ENCODE measurements at regions not wholly inside any gene's neighbourhood (a gene's known extent, or its start where the extent isn't known, plus 50 kb on each side); places are given as distances from the start of the nearest gene placed in this dataset.

DNA sequence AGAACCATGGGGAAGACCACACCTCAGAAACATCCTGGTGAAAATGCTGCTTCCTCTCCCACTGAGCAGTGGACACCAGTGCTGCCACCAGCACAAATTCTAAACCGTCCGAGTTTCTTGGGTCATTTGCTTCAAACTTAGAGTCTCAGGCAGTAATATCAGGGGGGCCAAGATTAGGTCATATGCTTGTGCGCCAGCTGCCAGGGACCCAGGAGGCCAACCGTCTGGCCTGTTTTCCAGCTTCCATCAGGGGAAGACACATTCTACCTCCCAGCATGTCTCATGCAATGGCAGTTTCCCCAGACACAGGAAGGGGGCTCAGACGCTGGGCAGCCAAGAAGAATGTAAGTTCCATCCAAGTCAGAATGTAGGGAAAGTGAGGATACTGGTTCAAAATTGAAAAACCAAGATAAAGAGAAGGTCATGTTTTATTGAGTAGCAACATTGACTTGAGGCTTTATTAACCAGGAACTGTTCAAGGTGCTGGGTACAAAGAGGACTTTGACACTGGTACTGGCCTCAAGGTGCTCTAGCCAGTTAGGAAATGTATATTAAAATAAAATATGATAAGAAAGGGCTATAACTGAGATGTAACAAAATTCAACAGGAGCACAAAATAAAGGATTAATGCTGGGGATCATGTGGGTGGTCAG, 59.7 kb upstream of the EED start:
- ChIA-PET POLR2A (no interaction called here), CTCF (no interaction called here)
- DNase-seq, result no peak
- TF ChIP-seq FOSL2 (IDR thresholded peaks at IDR 0.05; ENCODE audit: borderline replicate concordance, low read depth) (no peak), MEF2A (IDR thresholded peaks at IDR 0.05; ENCODE audit: borderline replicate concordance, low read depth) (no peak), CHD2 (IDR thresholded peaks at IDR 0.05; ENCODE audit: low read length, partially characterized antibody) (no peak), RCOR1 (IDR thresholded peaks at IDR 0.05; ENCODE audit: low read length) (no peak), FOXM1 (IDR thresholded peaks at IDR 0.05; ENCODE audit: low read depth) (no peak)
- TF ChIP-seq, protein P1, sequence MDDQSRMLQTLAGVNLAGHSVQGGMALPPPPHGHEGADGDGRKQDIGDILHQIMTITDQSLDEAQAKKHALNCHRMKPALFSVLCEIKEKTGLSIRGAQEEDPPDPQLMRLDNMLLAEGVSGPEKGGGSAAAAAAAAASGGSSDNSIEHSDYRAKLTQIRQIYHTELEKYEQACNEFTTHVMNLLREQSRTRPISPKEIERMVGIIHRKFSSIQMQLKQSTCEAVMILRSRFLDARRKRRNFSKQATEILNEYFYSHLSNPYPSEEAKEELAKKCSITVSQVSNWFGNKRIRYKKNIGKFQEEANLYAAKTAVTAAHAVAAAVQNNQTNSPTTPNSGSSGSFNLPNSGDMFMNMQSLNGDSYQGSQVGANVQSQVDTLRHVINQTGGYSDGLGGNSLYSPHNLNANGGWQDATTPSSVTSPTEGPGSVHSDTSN (IDR thresholded peaks at IDR 0.05), result no peak
- Histone ChIP-seq H3K9ac (no peak overlapping the region), H3K4me1 (ENCODE audit: control insufficient read depth in 1 of 2, insufficient read depth in 2 of 2, low read depth in 1 of 2, low read length in 1 of 2) (no peaks in the 10 kb centered on the region; a peak in 1 of 4 replicates), H3K36me3 (replicated peaks in 1 of 2; ENCODE audit: control insufficient read depth in 1 of 2, insufficient read depth in 2 of 2, low read length in 1 of 2) (no peaks in the 10 kb centered on the region), H3K9me3 (no peaks in the 10 kb centered on the region), H3K4me3 (ENCODE audit: low read depth in 2 of 2, low read length in 1 of 2) (no peak overlapping the region), H3K4me2 (no peak overlapping the region), H3F3A (replicated peaks; ENCODE audit: insufficient read depth) (no peaks in the 10 kb centered on the region), H3K9me2 (no peaks in the 10 kb centered on the region), H3K27ac (ENCODE audit: low read depth in 2 of 2, low read length in 1 of 2) (no peak overlapping the region), H2AFZ (ENCODE audit: low read depth) (no peak overlapping the region), H3K27me3 (ENCODE audit: insufficient read depth) (no peaks in the 10 kb centered on the region), H3K79me2 (ENCODE audit: insufficient read depth) (no peaks in the 10 kb centered on the region), H4K20me1 (ENCODE audit: insufficient read depth) (no peaks in the 10 kb centered on the region)
- 93% methylated on average over 5 of the region's 5 CpGs for WGBS (ENCODE audit: low lambda C conversion rate)

DNA sequence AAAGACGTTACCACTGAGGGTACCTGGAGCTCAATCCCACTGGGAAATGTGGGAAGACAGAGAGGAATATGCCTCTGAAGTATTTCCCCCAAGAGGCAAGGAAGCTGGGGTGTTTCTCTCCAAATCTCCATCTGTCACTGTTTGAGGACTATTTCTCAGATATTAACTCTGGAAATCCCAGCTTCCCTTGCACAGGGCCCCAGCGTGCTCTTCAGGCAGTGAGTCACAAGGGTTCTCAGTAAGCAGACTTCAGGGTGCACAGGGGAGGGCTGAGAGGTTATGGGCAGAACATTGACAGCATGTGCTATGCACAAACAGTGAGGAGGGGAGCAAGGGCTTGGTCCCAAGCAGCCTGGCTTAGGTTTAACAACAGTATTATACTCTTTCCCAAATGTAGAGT, 60.9 kb upstream of the EED start:
- Histone ChIP-seq H3K4me1 (ENCODE audit: control insufficient read depth in 1 of 2, insufficient read depth in 2 of 2, low read depth in 1 of 2, low read length in 1 of 2) (no peaks in the 10 kb centered on the region; a peak in 1 of 4 replicates), H3K4me3 (ENCODE audit: low read depth in 2 of 2, low read length in 1 of 2) (no peak overlapping the region), H2AFZ (ENCODE audit: low read depth) (no peak overlapping the region), H3K4me2 (no peak overlapping the region), H3K27me3 (ENCODE audit: insufficient read depth) (no peaks in the 10 kb centered on the region), H3K79me2 (ENCODE audit: insufficient read depth) (no peaks in the 10 kb centered on the region), H4K20me1 (ENCODE audit: insufficient read depth) (no peaks in the 10 kb centered on the region), H3K9me3 (no peaks in the 10 kb centered on the region), H3K27ac (ENCODE audit: low read depth in 2 of 2, low read length in 1 of 2) (no peak overlapping the region), H3K9ac (no peak overlapping the region), H3K9me2 (no peaks in the 10 kb centered on the region), H3F3A (replicated peaks; ENCODE audit: insufficient read depth) (no peaks in the 10 kb centered on the region), H3K36me3 (replicated peaks in 1 of 2; ENCODE audit: control insufficient read depth in 1 of 2, insufficient read depth in 2 of 2, low read length in 1 of 2) (no peaks in the 10 kb centered on the region)
- 88% methylated on average over 2 of the region's 2 CpGs for WGBS (ENCODE audit: low lambda C conversion rate)
- ChIA-PET CTCF (interaction anchor here (0.5 to 1.2 kb wide), 2 partner anchors 10 to 45 kb away, joined by 3 to 8 read pairs; no protein-coding TSS in a partner anchor), POLR2A (no interaction called here)
- DNase-seq, result no peak
- TF ChIP-seq MXI1 (IDR thresholded peaks at IDR 0.05; ENCODE audit: low read depth, low read length) (no peak), FOSL2 (IDR thresholded peaks at IDR 0.05; ENCODE audit: borderline replicate concordance, low read depth) (peak; percentile 41), SIN3A (IDR thresholded peaks at IDR 0.05; ENCODE audit: borderline replicate concordance, low read depth, low read length) (no peak)
- TF ChIP-seq, protein P2, sequence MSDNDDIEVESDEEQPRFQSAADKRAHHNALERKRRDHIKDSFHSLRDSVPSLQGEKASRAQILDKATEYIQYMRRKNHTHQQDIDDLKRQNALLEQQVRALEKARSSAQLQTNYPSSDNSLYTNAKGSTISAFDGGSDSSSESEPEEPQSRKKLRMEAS (IDR thresholded peaks at IDR 0.05; ENCODE audit: low read depth), result 0 out of 2 replicates have a peak, but pooled peaks have one; percentile 33

DNA sequence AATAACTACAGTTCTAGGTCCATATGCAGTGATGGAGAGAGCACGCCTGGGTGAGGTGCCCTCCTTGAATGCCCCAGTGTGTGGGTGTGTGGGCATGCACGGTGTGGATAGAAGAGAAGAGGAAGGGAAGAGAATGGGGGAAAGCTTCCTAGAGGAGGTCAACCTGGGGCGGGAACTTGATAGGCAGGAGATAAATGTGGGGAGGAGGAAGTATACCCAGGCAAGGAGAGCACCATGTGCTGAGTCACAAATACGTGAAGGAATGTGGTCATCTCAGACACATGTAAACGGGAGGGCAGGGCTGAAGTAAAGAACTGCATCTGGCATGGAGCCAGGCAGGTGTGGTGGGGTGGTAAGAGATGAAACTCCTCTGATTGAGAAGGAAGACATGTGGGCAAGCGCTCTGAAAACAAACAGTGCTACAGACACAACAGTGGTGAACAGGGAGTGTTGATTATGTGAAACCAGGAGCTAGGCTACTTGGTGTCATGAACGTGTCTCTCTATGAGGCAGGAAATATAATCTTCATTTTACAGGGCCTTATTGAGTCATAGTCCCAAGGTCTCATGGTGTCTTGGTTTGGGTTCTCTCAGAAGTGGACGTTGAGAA, 61.5 kb upstream of the EED start:
- no peaks in the 10 kb centered on the region for H3K27me3 ChIP-seq (ENCODE audit: insufficient read depth)
- no peak overlapping the region for H3K4me2 ChIP-seq
- CTCF ChIA-PET, result interaction anchor here (0.5 to 1.2 kb wide), 2 partner anchors 10 to 45 kb away, joined by 3 to 8 read pairs; no protein-coding TSS in a partner anchor
- H3F3A ChIP-seq (replicated peaks; ENCODE audit: insufficient read depth), result no peaks in the 10 kb centered on the region
- WGBS (ENCODE audit: low lambda C conversion rate), result 70% methylated on average over 8 of the region's 8 CpGs
- peak; percentile 36; the same call in 1 of the 2 replicates for TF ChIP-seq NFIC (IDR thresholded peaks at IDR 0.05; ENCODE audit: borderline replicate concordance)
- TF ChIP-seq, protein P3, sequence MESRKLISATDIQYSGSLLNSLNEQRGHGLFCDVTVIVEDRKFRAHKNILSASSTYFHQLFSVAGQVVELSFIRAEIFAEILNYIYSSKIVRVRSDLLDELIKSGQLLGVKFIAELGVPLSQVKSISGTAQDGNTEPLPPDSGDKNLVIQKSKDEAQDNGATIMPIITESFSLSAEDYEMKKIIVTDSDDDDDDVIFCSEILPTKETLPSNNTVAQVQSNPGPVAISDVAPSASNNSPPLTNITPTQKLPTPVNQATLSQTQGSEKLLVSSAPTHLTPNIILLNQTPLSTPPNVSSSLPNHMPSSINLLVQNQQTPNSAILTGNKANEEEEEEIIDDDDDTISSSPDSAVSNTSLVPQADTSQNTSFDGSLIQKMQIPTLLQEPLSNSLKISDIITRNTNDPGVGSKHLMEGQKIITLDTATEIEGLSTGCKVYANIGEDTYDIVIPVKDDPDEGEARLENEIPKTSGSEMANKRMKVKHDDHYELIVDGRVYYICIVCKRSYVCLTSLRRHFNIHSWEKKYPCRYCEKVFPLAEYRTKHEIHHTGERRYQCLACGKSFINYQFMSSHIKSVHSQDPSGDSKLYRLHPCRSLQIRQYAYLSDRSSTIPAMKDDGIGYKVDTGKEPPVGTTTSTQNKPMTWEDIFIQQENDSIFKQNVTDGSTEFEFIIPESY (IDR thresholded peaks at IDR 0.05; ENCODE audit: borderline replicate concordance, low read depth), result no peak
- no peak overlapping the region for H3K4me3 ChIP-seq (ENCODE audit: low read depth in 2 of 2, low read length in 1 of 2)
- H3K9ac ChIP-seq, result no peak overlapping the region
- DNase-seq, result no peak
- no peaks in the 10 kb centered on the region; a peak in 1 of 4 replicates for H3K4me1 ChIP-seq (ENCODE audit: control insufficient read depth in 1 of 2, insufficient read depth in 2 of 2, low read depth in 1 of 2, low read length in 1 of 2)
- H3K9me2 ChIP-seq, result no peaks in the 10 kb centered on the region
- H3K27ac ChIP-seq (ENCODE audit: low read depth in 2 of 2, low read length in 1 of 2), result no peak overlapping the region
- POLR2A ChIA-PET, result no interaction called here
- no peaks in the 10 kb centered on the region for H4K20me1 ChIP-seq (ENCODE audit: insufficient read depth)
- no peaks in the 10 kb centered on the region for H3K9me3 ChIP-seq
- no peak overlapping the region for H2AFZ ChIP-seq (ENCODE audit: low read depth)
- no peaks in the 10 kb centered on the region for H3K79me2 ChIP-seq (ENCODE audit: insufficient read depth)
- no peaks in the 10 kb centered on the region for H3K36me3 ChIP-seq (replicated peaks in 1 of 2; ENCODE audit: control insufficient read depth in 1 of 2, insufficient read depth in 2 of 2, low read length in 1 of 2)

All from SK-N-SH (cell line).